ENCODE measurements at regions not wholly inside any gene's neighbourhood (a gene's known extent, or its start where the extent isn't known, plus 50 kb on each side); places are given as distances from the start of the nearest gene placed in this dataset.

GRCh38 chr2:19801367-19802080, 100.3 kb downstream of the TTC32 start:
- H3K4me1 ChIP-seq = peaks cover 11% of the 10 kb centered on the region
- H3K9me3 ChIP-seq = no peaks in the 10 kb centered on the region
- H3K27ac ChIP-seq = no peak overlapping the region
- H3K36me3 ChIP-seq = no peaks in the 10 kb centered on the region
- H3K27me3 ChIP-seq = no peaks in the 10 kb centered on the region
- TF ChIP-seq CTCF (IDR thresholded peaks at IDR 0.05) (no peak), POLR2A (IDR thresholded peaks at IDR 0.05) (no peak), POLR2AphosphoS5 (IDR thresholded peaks at IDR 0.05; ENCODE audit: insufficient read depth in 1 of 2, low read depth in 1 of 2) (peak; percentile 49 to 76)
- intact Hi-C loops (cut with DNase I) = no loop called here
- no peak overlapping the region for H3K4me3 ChIP-seq
- DNase-seq (ENCODE audit: extremely low spot score in 2 of 2) = no peak

- Histone ChIP-seq H3K27ac (no peak overlapping the region), H3K27me3 (no peaks in the 10 kb centered on the region), H3K9me3 (no peaks in the 10 kb centered on the region), H3K36me3 (no peaks in the 10 kb centered on the region), H3K4me1 (peaks cover 11% of the 10 kb centered on the region), H3K4me3 (no peak overlapping the region)
- DNase-seq (ENCODE audit: extremely low spot score in 2 of 2) = no peak
- no peak for TF ChIP-seq POLR2A (IDR thresholded peaks at IDR 0.05)
- no peak for TF ChIP-seq CTCF (IDR thresholded peaks at IDR 0.05)
- TF ChIP-seq POLR2AphosphoS5 (IDR thresholded peaks at IDR 0.05; ENCODE audit: insufficient read depth in 1 of 2, low read depth in 1 of 2) = no peak
- intact Hi-C loops (cut with DNase I) = no loop called here
Measured at GRCh38 chr2:19800796-19801195, 101.0 kb downstream of the TTC32 start.

GRCh38 chr2:19799881-19800780, 101.7 kb downstream of the TTC32 start:
- H3K27ac ChIP-seq = no peak overlapping the region
- H3K4me1 ChIP-seq = peaks cover 11% of the 10 kb centered on the region
- H3K27me3 ChIP-seq = no peaks in the 10 kb centered on the region
- no peak overlapping the region for H3K4me3 ChIP-seq
- DNase-seq (ENCODE audit: extremely low spot score in 2 of 2) = no peak
- no peak for TF ChIP-seq POLR2AphosphoS5 (IDR thresholded peaks at IDR 0.05; ENCODE audit: insufficient read depth in 1 of 2, low read depth in 1 of 2)
- TF ChIP-seq POLR2A (IDR thresholded peaks at IDR 0.05) = no peak
- TF ChIP-seq CTCF (IDR thresholded peaks at IDR 0.05) = no peak
- no peaks in the 10 kb centered on the region for H3K36me3 ChIP-seq
- intact Hi-C loops (cut with DNase I) = no loop called here
- H3K9me3 ChIP-seq = no peaks in the 10 kb centered on the region

GRCh38 chr2:19797871-19798270, 103.9 kb downstream of the TTC32 start:
- Histone ChIP-seq H3K9me3 (no peaks in the 10 kb centered on the region), H3K27ac (no peak overlapping the region), H3K4me1 (peaks cover 11% of the 10 kb centered on the region), H3K27me3 (no peaks in the 10 kb centered on the region), H3K36me3 (no peaks in the 10 kb centered on the region), H3K4me3 (no peak overlapping the region)
- intact Hi-C loops (cut with DNase I) = no loop called here
- no peak for DNase-seq (ENCODE audit: extremely low spot score in 2 of 2)
- TF ChIP-seq POLR2AphosphoS5 (IDR thresholded peaks at IDR 0.05; ENCODE audit: insufficient read depth in 1 of 2, low read depth in 1 of 2) = no peak
- TF ChIP-seq CTCF (IDR thresholded peaks at IDR 0.05) = no peak
- no peak for TF ChIP-seq POLR2A (IDR thresholded peaks at IDR 0.05)

Data from vagina (tissue), 2 donors.